Adrenal gland (tissue), 5 donors: ENCODE measurements at regions not wholly inside any gene's neighbourhood (a gene's known extent, or its start where the extent isn't known, plus 50 kb on each side); places are given as distances from the start of the nearest gene placed in this dataset.

Experiments used
- CTCF ChIP-seq, 6 experiments: fragments of 450-650 bp in 4 of 6; fragments of 200-600 bp in 2 of 6; sonication (generic) in 1 of 6; IDR thresholded peaks; 1 replicate in 5 of 6; 2 replicates in 1 of 6; pipeline versions ENCODE4 v1.5.1 to v1.8.0; 2016 to 2021; ENCODE audit warnings: antibody characterized with exemption in 6 of 6, mild to moderate bottlenecking in 2 of 6, moderate library complexity in 1 of 6
- POLR2A ChIP-seq, 2 donors: fragments of 450-650 bp; IDR thresholded peaks; one replicate each; pipeline ENCODE4 v1.6.1; 2017; ENCODE audit warnings: antibody characterized with exemption in 2 of 2, mild to moderate bottlenecking in 2 of 2, moderate library complexity in 1 of 2
- donor health status: DM: no; HTN: no; CAD: no.

DNA sequence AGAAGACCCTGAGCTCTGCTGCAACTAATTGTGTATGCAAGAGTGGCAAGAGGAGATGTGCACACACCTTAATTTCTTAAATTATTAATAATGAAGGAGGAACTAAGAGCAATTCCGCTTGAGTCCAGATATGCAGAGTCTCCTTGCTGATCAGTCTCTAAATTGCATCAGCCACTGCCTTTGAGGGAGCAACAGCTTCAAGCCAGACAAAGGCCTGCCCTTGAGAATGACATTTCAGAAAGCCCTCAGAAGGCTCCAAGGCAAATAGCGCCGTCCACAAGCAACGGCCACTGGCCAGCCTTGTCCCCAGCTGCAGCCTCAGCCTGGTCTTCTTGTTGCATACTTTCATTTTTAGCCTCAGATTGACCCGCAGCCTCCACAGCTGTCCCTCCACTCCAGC is 110.6 kb upstream of the RNF32 start:
- TF ChIP-seq POLR2A (IDR thresholded peaks at IDR 0.05): no peak
- TF ChIP-seq CTCF (IDR thresholded peaks at IDR 0.05): no peak
